ENCODE measurements at regions not wholly inside any gene's neighbourhood (a gene's known extent, or its start where the extent isn't known, plus 50 kb on each side); places are given as distances from the start of the nearest gene placed in this dataset.

DNA sequence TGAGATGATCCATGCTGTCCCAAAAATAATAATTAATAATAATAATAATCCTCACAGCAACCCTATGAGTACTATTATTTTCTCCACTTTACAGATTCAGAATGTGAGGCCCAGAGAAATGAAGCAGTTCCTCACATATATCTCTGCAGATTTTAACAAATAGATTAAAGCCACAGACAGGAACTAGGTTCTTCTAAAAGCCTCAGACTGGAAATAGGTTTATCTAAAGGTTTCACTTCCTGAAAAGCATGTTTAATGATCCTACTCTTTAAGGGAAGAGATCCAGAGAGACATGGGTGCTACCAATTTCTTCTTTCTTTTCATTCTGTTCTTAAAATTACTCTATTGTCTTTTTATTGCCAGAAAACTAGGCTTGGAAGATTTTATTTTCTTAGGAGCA, 1079.4 kb upstream of the COX7C start:
- Histone ChIP-seq H3K4me3 (ENCODE audit: low read depth in 2 of 2, low read length in 2 of 2) (no peak overlapping the region), H3K36me3 (ENCODE audit: control insufficient read depth, insufficient read depth, low read length) (no peaks in the 10 kb centered on the region), H3K9me3 (ENCODE audit: control insufficient read depth, insufficient read depth, low read depth, low read length) (no peaks in the 10 kb centered on the region), H3K27me3 (ENCODE audit: control insufficient read depth, insufficient read depth, low read length) (no peaks in the 10 kb centered on the region), H3K4me1 (ENCODE audit: control insufficient read depth, insufficient read depth, low read length) (no peaks in the 10 kb centered on the region), H3K27ac (ENCODE audit: low read length) (no peak overlapping the region)
- DNase-seq (ENCODE audit: low read depth, low spot score) (no peak), ATAC-seq (no peak)
- ChIA-PET CTCF (no interaction called here), POLR2A (no interaction called here)
- in situ Hi-C loops (cut with HindIII; ENCODE audit: low pct_unique_long_range_greater_than_20kb, low sequenced_read_pairs), result no loop called here
- TF ChIP-seq, protein P1, sequence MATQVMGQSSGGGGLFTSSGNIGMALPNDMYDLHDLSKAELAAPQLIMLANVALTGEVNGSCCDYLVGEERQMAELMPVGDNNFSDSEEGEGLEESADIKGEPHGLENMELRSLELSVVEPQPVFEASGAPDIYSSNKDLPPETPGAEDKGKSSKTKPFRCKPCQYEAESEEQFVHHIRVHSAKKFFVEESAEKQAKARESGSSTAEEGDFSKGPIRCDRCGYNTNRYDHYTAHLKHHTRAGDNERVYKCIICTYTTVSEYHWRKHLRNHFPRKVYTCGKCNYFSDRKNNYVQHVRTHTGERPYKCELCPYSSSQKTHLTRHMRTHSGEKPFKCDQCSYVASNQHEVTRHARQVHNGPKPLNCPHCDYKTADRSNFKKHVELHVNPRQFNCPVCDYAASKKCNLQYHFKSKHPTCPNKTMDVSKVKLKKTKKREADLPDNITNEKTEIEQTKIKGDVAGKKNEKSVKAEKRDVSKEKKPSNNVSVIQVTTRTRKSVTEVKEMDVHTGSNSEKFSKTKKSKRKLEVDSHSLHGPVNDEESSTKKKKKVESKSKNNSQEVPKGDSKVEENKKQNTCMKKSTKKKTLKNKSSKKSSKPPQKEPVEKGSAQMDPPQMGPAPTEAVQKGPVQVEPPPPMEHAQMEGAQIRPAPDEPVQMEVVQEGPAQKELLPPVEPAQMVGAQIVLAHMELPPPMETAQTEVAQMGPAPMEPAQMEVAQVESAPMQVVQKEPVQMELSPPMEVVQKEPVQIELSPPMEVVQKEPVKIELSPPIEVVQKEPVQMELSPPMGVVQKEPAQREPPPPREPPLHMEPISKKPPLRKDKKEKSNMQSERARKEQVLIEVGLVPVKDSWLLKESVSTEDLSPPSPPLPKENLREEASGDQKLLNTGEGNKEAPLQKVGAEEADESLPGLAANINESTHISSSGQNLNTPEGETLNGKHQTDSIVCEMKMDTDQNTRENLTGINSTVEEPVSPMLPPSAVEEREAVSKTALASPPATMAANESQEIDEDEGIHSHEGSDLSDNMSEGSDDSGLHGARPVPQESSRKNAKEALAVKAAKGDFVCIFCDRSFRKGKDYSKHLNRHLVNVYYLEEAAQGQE (IDR thresholded peaks at IDR 0.05; ENCODE audit: insufficient read depth in 1 of 2, low read depth in 2 of 2, low read length in 1 of 2), result no peak
- no peak for TF ChIP-seq TCF7L2 (IDR thresholded peaks at IDR 0.05; ENCODE audit: low read depth, low read length)
- TF ChIP-seq POLR2AphosphoS5 (IDR thresholded peaks at IDR 0.05; ENCODE audit: low read depth, low read length), result no peak
- no peak for TF ChIP-seq SIN3A (IDR thresholded peaks at IDR 0.05; ENCODE audit: borderline replicate concordance, insufficient read depth, low read depth, low read length)
- TF ChIP-seq, protein P2, sequence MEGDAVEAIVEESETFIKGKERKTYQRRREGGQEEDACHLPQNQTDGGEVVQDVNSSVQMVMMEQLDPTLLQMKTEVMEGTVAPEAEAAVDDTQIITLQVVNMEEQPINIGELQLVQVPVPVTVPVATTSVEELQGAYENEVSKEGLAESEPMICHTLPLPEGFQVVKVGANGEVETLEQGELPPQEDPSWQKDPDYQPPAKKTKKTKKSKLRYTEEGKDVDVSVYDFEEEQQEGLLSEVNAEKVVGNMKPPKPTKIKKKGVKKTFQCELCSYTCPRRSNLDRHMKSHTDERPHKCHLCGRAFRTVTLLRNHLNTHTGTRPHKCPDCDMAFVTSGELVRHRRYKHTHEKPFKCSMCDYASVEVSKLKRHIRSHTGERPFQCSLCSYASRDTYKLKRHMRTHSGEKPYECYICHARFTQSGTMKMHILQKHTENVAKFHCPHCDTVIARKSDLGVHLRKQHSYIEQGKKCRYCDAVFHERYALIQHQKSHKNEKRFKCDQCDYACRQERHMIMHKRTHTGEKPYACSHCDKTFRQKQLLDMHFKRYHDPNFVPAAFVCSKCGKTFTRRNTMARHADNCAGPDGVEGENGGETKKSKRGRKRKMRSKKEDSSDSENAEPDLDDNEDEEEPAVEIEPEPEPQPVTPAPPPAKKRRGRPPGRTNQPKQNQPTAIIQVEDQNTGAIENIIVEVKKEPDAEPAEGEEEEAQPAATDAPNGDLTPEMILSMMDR (IDR thresholded peaks at IDR 0.05), result no peak
- no TSS peak for BruUV-seq (replicated peaks)
- intact Hi-C loops (cut with micrococcal nuclease; ENCODE audit: unreplicated experiment), result no loop called here

DNA sequence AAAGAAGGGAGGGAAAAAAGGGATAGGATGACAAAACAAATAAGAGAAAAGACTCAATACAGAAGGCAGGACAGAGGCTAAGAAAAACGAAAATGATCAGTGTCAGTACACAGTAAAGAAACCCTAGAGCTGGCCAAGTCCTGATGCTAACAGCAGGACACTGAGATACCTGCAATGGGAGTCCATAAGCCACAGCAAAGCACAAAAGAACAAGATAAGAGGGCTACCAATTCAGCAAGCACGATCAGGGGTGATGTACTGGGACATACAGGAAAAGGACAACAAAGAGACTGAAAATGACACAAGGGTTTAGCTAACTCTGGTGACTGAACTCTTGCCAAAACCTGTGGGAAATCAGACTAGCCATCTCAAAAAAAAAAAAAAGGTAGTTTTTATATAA, 1072.6 kb upstream of the COX7C start:
- ATAC-seq (no peak), DNase-seq (ENCODE audit: low read depth, low spot score) (no peak)
- POLR2A ChIA-PET, result no interaction called here
- in situ Hi-C loops (cut with HindIII; ENCODE audit: low pct_unique_long_range_greater_than_20kb, low sequenced_read_pairs), result no loop called here
- H3K4me1 ChIP-seq (ENCODE audit: control insufficient read depth, insufficient read depth, low read length), result no peaks in the 10 kb centered on the region
- CTCF ChIA-PET, result no interaction called here
- BruUV-seq (replicated peaks), result no TSS peak
- no peaks in the 10 kb centered on the region for H3K9me3 ChIP-seq (ENCODE audit: control insufficient read depth, insufficient read depth, low read depth, low read length)
- no peaks in the 10 kb centered on the region for H3K27me3 ChIP-seq (ENCODE audit: control insufficient read depth, insufficient read depth, low read length)
- no peak overlapping the region for H3K27ac ChIP-seq (ENCODE audit: low read length)
- no peak overlapping the region for H3K4me3 ChIP-seq (ENCODE audit: low read depth in 2 of 2, low read length in 2 of 2)
- intact Hi-C loops (cut with micrococcal nuclease; ENCODE audit: unreplicated experiment), result no loop called here
- no peak for TF ChIP-seq SIN3A (IDR thresholded peaks at IDR 0.05; ENCODE audit: borderline replicate concordance, insufficient read depth, low read depth, low read length)
- no peaks in the 10 kb centered on the region for H3K36me3 ChIP-seq (ENCODE audit: control insufficient read depth, insufficient read depth, low read length)

DNA sequence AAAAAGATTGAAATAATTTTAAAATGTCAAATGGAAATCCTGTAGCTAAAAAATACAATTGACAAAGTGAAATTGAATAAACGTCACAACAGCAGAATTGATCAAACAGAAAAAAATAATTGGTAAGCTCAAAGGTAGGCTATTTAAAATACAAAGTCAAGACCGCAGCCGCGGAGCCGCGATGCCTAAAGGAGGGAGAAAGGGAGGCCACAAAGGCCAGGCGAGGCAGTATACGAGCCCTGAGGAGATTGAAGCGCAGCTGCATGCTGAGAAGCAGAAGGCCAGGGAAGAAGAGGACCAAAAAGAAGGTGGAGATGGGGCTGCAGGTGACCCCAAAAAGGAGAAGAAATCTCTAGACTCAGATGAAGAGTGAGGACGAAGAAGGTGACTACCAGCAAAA, 1068.5 kb upstream of the COX7C start:
- DNase-seq (ENCODE audit: low read depth, low spot score) (no peak), ATAC-seq (no peak)
- Histone ChIP-seq H3K27ac (ENCODE audit: low read length) (no peak overlapping the region), H3K27me3 (ENCODE audit: control insufficient read depth, insufficient read depth, low read length) (no peaks in the 10 kb centered on the region), H3K36me3 (ENCODE audit: control insufficient read depth, insufficient read depth, low read length) (no peaks in the 10 kb centered on the region), H3K4me1 (ENCODE audit: control insufficient read depth, insufficient read depth, low read length) (no peaks in the 10 kb centered on the region), H3K9me3 (ENCODE audit: control insufficient read depth, insufficient read depth, low read depth, low read length) (no peaks in the 10 kb centered on the region), H3K4me3 (ENCODE audit: low read depth in 2 of 2, low read length in 2 of 2) (no peak overlapping the region)
- BruUV-seq (replicated peaks), result no TSS peak
- ChIA-PET CTCF (no interaction called here), POLR2A (no interaction called here)
- in situ Hi-C loops (cut with HindIII; ENCODE audit: low pct_unique_long_range_greater_than_20kb, low sequenced_read_pairs), result no loop called here
- TF ChIP-seq, protein P2 (IDR thresholded peaks at IDR 0.05), result no peak
- no peak for TF ChIP-seq POLR2AphosphoS5 (IDR thresholded peaks at IDR 0.05; ENCODE audit: low read depth, low read length)
- TF ChIP-seq, protein P1 (IDR thresholded peaks at IDR 0.05; ENCODE audit: insufficient read depth in 1 of 2, low read depth in 2 of 2, low read length in 1 of 2), result no peak
- no peak for TF ChIP-seq SIN3A (IDR thresholded peaks at IDR 0.05; ENCODE audit: borderline replicate concordance, insufficient read depth, low read depth, low read length)
- no peak for TF ChIP-seq TCF7L2 (IDR thresholded peaks at IDR 0.05; ENCODE audit: low read depth, low read length)
- intact Hi-C loops (cut with micrococcal nuclease; ENCODE audit: unreplicated experiment), result no loop called here

All from Panc1 (cell line).